ENCODE measurements at regions not wholly inside any gene's neighbourhood (a gene's known extent, or its start where the extent isn't known, plus 50 kb on each side); places are given as distances from the start of the nearest gene placed in this dataset.

- no peak for TF ChIP-seq CTCF (IDR thresholded peaks at IDR 0.05; ENCODE audit: poor library complexity, severe bottlenecking)
- TF ChIP-seq REST (IDR thresholded peaks at IDR 0.05; ENCODE audit: borderline replicate concordance), result no peak
Measured at GRCh38 chr10:53619671-53620070, 847.1 kb upstream of the MBL2 start.
